Neural cell (in vitro differentiated cells): ENCODE measurements at regions not wholly inside any gene's neighbourhood (a gene's known extent, or its start where the extent isn't known, plus 50 kb on each side); places are given as distances from the start of the nearest gene placed in this dataset.
A peak's percentile ranks its signal among the peaks of the same experiment; 100 is the strongest.

ENCODE experiments used
- H2AFZ ChIP-seq: fragments of 200-600, 300-800 bp; sonication (generic), shearing (Covaris generic); 2 replicates; pipeline ENCODE4 v1.6.0; 2014; ENCODE audit warnings: low read depth, mild to moderate bottlenecking, antibody characterized with exemption, low read length, moderate library complexity
- H3F3A ChIP-seq: fragments of 200-600 bp; shearing (Covaris generic); 2 replicates; pipeline ENCODE4 v1.6.1; 2016; ENCODE audit warnings: mild to moderate bottlenecking, moderate library complexity, mixed read lengths, antibody characterized with exemption, low read length; ENCODE audit not compliant: insufficient read depth, poor library complexity, severe bottlenecking
- H3K27ac ChIP-seq: fragments of 200-600, 300-800 bp; sonication (generic), shearing (Covaris generic); 2 replicates; pipeline ENCODE4 v1.5.1; 2014; ENCODE audit warnings: mild to moderate bottlenecking, low read length, moderate library complexity
- H3K27me3 ChIP-seq: fragments of 300-800, 200-600 bp; sonication (generic), shearing (Covaris generic); 2 replicates; pipeline ENCODE4 v1.6.0; 2014; ENCODE audit warnings: mild to moderate bottlenecking, low read depth, low read length, moderate library complexity; ENCODE audit not compliant: insufficient read depth
- H3K36me3 ChIP-seq: fragments of 300-800, 200-600 bp; sonication (generic), shearing (Covaris generic); 2 replicates; pipeline ENCODE4 v1.5.1; 2014; ENCODE audit warnings: mild to moderate bottlenecking, antibody characterized with exemption, low read length, moderate library complexity; ENCODE audit not compliant: insufficient read depth
- H3K4me2 ChIP-seq: fragments of 300-800, 200-600 bp; sonication (generic), shearing (Covaris generic); 2 replicates; pipeline ENCODE4 v1.6.0; 2014; ENCODE audit warnings: mild to moderate bottlenecking, low read length
- H3K4me3 ChIP-seq: fragments of 300-800, 200-600 bp; sonication (generic), shearing (Covaris generic); 2 replicates; pipeline ENCODE4 v1.5.1; 2014; ENCODE audit warnings: mild to moderate bottlenecking, low read length, moderate library complexity
- H3K79me2 ChIP-seq: fragments of 200-600 bp; shearing (Covaris generic); replicated peaks from 2 replicates; pipeline ENCODE4 v1.6.0; 2014; ENCODE audit warnings: mild to moderate bottlenecking, low read length, moderate library complexity; ENCODE audit not compliant: insufficient read depth
- H3K9ac ChIP-seq: fragments of 300-800, 200-600 bp; sonication (generic), shearing (Covaris generic); 2 replicates; pipeline ENCODE4 v1.6.1; 2016; ENCODE audit warnings: mild to moderate bottlenecking, low read length, mixed read lengths
- H3K9me2 ChIP-seq: fragments of 200-600 bp; shearing (Covaris generic); 2 replicates; pipeline ENCODE4 v1.6.1; 2016; ENCODE audit warnings: mild to moderate bottlenecking, low read length, mixed read lengths; ENCODE audit not compliant: insufficient read depth
- H3K9me3 ChIP-seq: fragments of 200-600, 300-800 bp; sonication (generic), shearing (Covaris generic); 2 replicates; pipeline ENCODE4 v1.6.1; 2016; ENCODE audit warnings: mild to moderate bottlenecking, mixed run types, low read length, moderate library complexity, mixed read lengths
- H4K20me1 ChIP-seq: fragments of 200-600 bp; shearing (Covaris generic); 2 replicates; pipeline ENCODE4 v1.6.1; 2016; ENCODE audit warnings: mild to moderate bottlenecking, mixed run types; ENCODE audit not compliant: insufficient read depth
- EP300 ChIP-seq: fragments of 450-650 bp; conservative IDR thresholded peaks from 2 replicates; pipeline ENCODE4 v1.6.1; 2014; ENCODE audit warnings: antibody characterized with exemption, mild to moderate bottlenecking, moderate library complexity; ENCODE audit not compliant: poor library complexity, severe bottlenecking
- EZH2 ChIP-seq: fragments of 200-600, 300-800 bp; shearing (Covaris generic), sonication (generic); IDR thresholded peaks from 2 replicates; pipeline ENCODE4 v1.6.1; 2014; ENCODE audit warnings: antibody characterized with exemption, low read length, borderline replicate concordance, mild to moderate bottlenecking; ENCODE audit not compliant: insufficient read depth, poor library complexity, severe bottlenecking
- MXI1 ChIP-seq: fragments of 450-650 bp; conservative IDR thresholded peaks from 2 replicates; pipeline ENCODE4 v1.6.1; 2014; ENCODE audit warnings: antibody characterized with exemption, mild to moderate bottlenecking; ENCODE audit not compliant: poor library complexity, severe bottlenecking
- POLR2AphosphoS5 ChIP-seq: IDR thresholded peaks from 2 replicates; pipeline ENCODE4 v1.6.1; 2012
- RAD21 ChIP-seq: fragments of 450-650 bp; conservative IDR thresholded peaks from 2 replicates; pipeline ENCODE4 v1.6.1; 2014; ENCODE audit warnings: antibody characterized with exemption, mild to moderate bottlenecking, moderate library complexity
- SMC3 ChIP-seq: fragments of 450-650 bp; conservative IDR thresholded peaks from 2 replicates; pipeline ENCODE4 v1.6.1; 2014; ENCODE audit warnings: antibody characterized with exemption, mild to moderate bottlenecking, moderate library complexity; ENCODE audit not compliant: poor library complexity
- TAF1 ChIP-seq: IDR thresholded peaks from 2 replicates; pipeline ENCODE4 v1.6.1; 2012; ENCODE audit warnings: low read depth
- TF ChIP-seq, protein P1 (sequence below): IDR thresholded peaks from 2 replicates; pipeline ENCODE4 v1.6.1; 2012; ENCODE audit warnings: borderline replicate concordance
- TF ChIP-seq, protein P2 (sequence below): fragments of 450-650 bp; IDR thresholded peaks from 2 replicates; pipeline ENCODE4 v1.5.1; 2014; ENCODE audit warnings: antibody characterized with exemption, mild to moderate bottlenecking, moderate library complexity; ENCODE audit not compliant: poor library complexity, severe bottlenecking

GRCh38 chr12:19912991-19913390 is 455.3 kb upstream of the PDE3A start:
- H3K4me3 ChIP-seq, result no peak overlapping the region
- H3K4me2 ChIP-seq, result no peak overlapping the region
- H3K27me3 ChIP-seq, result no peaks in the 10 kb centered on the region
- H3K27ac ChIP-seq, result no peak overlapping the region
- H2AFZ ChIP-seq, result no peak overlapping the region
- H3K9me2 ChIP-seq, result no peaks in the 10 kb centered on the region
- no peak overlapping the region for H3K9ac ChIP-seq
- H3K79me2 ChIP-seq, result no peaks in the 10 kb centered on the region
- TF ChIP-seq, protein P1, sequence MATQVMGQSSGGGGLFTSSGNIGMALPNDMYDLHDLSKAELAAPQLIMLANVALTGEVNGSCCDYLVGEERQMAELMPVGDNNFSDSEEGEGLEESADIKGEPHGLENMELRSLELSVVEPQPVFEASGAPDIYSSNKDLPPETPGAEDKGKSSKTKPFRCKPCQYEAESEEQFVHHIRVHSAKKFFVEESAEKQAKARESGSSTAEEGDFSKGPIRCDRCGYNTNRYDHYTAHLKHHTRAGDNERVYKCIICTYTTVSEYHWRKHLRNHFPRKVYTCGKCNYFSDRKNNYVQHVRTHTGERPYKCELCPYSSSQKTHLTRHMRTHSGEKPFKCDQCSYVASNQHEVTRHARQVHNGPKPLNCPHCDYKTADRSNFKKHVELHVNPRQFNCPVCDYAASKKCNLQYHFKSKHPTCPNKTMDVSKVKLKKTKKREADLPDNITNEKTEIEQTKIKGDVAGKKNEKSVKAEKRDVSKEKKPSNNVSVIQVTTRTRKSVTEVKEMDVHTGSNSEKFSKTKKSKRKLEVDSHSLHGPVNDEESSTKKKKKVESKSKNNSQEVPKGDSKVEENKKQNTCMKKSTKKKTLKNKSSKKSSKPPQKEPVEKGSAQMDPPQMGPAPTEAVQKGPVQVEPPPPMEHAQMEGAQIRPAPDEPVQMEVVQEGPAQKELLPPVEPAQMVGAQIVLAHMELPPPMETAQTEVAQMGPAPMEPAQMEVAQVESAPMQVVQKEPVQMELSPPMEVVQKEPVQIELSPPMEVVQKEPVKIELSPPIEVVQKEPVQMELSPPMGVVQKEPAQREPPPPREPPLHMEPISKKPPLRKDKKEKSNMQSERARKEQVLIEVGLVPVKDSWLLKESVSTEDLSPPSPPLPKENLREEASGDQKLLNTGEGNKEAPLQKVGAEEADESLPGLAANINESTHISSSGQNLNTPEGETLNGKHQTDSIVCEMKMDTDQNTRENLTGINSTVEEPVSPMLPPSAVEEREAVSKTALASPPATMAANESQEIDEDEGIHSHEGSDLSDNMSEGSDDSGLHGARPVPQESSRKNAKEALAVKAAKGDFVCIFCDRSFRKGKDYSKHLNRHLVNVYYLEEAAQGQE, result no peak
- TF ChIP-seq EZH2 (no peak), EP300 (no peak), RAD21 (no peak), MXI1 (no peak), TAF1 (no peak), POLR2AphosphoS5 (no peak), SMC3 (no peak)
- TF ChIP-seq, protein P2, sequence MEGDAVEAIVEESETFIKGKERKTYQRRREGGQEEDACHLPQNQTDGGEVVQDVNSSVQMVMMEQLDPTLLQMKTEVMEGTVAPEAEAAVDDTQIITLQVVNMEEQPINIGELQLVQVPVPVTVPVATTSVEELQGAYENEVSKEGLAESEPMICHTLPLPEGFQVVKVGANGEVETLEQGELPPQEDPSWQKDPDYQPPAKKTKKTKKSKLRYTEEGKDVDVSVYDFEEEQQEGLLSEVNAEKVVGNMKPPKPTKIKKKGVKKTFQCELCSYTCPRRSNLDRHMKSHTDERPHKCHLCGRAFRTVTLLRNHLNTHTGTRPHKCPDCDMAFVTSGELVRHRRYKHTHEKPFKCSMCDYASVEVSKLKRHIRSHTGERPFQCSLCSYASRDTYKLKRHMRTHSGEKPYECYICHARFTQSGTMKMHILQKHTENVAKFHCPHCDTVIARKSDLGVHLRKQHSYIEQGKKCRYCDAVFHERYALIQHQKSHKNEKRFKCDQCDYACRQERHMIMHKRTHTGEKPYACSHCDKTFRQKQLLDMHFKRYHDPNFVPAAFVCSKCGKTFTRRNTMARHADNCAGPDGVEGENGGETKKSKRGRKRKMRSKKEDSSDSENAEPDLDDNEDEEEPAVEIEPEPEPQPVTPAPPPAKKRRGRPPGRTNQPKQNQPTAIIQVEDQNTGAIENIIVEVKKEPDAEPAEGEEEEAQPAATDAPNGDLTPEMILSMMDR, result no peak
- no peaks in the 10 kb centered on the region for H3K9me3 ChIP-seq
- H3F3A ChIP-seq, result no peaks in the 10 kb centered on the region
- H4K20me1 ChIP-seq, result no peaks in the 10 kb centered on the region
- H3K36me3 ChIP-seq, result no peaks in the 10 kb centered on the region

DNA sequence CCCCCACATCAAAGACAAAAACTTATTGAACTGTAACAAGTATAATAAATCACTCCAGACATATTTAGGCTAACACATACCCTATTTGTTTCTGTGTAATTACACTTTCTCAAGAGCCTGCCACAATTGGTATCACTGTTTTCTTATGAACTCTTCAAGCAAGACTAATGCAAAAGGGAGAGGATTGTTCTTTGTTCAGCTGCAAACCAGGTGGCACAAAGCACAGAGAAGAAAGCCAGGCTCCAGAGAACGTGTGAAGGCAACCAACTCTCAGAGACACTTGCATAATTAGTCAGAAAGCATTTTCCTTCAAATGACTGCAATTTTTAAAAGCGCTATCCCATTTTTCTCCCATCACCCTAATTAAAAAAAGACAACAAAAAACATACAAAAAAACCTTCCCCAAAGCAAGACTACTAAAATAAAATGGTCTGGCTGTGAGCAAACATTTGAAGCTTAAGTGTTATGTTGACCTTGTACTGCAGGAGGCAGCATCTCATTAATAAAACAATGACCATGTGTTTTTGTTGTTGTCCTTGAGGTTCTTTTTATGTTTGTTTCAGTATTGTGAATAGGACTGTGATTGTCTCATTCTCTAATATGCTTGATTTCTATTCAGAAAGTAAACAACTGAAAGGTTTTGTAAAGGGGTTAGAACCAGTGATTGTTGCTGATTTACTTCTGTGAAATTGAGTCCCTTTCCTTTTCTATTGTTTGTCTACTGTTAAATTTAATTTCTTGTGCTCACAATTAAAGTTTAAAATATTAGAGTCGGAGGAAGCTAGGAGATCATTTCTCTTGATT is 452.7 kb upstream of the PDE3A start:
- H3K9ac ChIP-seq, result no peak overlapping the region
- no peaks in the 10 kb centered on the region for H3K9me2 ChIP-seq
- no peak overlapping the region for H3K4me3 ChIP-seq
- H3F3A ChIP-seq, result no peaks in the 10 kb centered on the region
- TF ChIP-seq, protein P1, result no peak
- TF ChIP-seq EZH2 (no peak), SMC3 (peak; percentile 65), RAD21 (peak; percentile 65), MXI1 (no peak), POLR2AphosphoS5 (no peak), EP300 (no peak), TAF1 (no peak)
- TF ChIP-seq, protein P2, result peak; percentile 63
- H3K9me3 ChIP-seq, result no peaks in the 10 kb centered on the region
- no peak overlapping the region for H3K27ac ChIP-seq
- H4K20me1 ChIP-seq, result no peaks in the 10 kb centered on the region
- H3K36me3 ChIP-seq, result no peaks in the 10 kb centered on the region
- no peak overlapping the region for H3K4me2 ChIP-seq
- H2AFZ ChIP-seq, result no peak overlapping the region
- no peaks in the 10 kb centered on the region for H3K27me3 ChIP-seq
- H3K79me2 ChIP-seq, result no peaks in the 10 kb centered on the region
